ENCODE measurements at regions not wholly inside any gene's neighbourhood (a gene's known extent, or its start where the extent isn't known, plus 50 kb on each side); places are given as distances from the start of the nearest gene placed in this dataset.

DNA sequence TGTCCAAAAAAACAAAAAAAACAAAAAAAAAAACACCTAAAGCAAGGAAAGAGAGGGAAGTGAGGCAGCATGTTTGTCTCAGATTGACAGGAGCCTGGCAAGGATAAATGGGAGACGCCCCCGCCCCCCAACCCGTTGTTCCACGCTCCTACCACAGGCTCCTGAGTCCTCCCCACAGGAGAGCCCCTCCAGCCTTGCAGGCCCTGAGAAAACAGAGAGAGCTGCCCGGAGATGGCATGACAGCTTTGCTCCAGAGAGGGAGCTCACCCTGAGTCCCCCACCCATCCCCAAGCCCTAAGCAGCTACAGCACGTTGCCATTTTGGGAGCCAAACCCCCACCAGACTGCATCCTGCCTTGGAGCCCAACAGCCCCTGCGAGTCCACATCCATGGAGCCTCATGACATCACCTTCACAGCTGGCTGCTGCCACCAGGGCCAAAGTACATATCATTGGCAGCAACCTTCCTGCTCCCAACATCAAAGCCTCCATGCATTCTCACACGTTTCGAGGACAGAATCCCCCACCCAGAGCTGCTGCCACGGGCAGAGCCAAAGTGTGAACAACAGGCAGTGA is 1283.3 kb downstream of the TYW1 start:
- TF ChIP-seq, protein P1, sequence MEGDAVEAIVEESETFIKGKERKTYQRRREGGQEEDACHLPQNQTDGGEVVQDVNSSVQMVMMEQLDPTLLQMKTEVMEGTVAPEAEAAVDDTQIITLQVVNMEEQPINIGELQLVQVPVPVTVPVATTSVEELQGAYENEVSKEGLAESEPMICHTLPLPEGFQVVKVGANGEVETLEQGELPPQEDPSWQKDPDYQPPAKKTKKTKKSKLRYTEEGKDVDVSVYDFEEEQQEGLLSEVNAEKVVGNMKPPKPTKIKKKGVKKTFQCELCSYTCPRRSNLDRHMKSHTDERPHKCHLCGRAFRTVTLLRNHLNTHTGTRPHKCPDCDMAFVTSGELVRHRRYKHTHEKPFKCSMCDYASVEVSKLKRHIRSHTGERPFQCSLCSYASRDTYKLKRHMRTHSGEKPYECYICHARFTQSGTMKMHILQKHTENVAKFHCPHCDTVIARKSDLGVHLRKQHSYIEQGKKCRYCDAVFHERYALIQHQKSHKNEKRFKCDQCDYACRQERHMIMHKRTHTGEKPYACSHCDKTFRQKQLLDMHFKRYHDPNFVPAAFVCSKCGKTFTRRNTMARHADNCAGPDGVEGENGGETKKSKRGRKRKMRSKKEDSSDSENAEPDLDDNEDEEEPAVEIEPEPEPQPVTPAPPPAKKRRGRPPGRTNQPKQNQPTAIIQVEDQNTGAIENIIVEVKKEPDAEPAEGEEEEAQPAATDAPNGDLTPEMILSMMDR (IDR thresholded peaks at IDR 0.05; ENCODE audit: control extremely low read depth in 1 of 3, insufficient read depth in 1 of 3, low read depth in 1 of 3, low read length in 3 of 3): no peak
- TF ChIP-seq BACH1 (IDR thresholded peaks at IDR 0.05; ENCODE audit: low read length): no peak
- no peak for TF ChIP-seq EGR1 (IDR thresholded peaks at IDR 0.05; ENCODE audit: borderline replicate concordance, low read depth, low read length)
- no peak for TF ChIP-seq RAD21 (IDR thresholded peaks at IDR 0.05 in 1 of 2, conservative IDR thresholded peaks at IDR 0.05 in 1 of 2; ENCODE audit: low read depth in 2 of 2, low read length in 2 of 2)
- no peak for TF ChIP-seq EP300 (IDR thresholded peaks at IDR 0.05; ENCODE audit: borderline replicate concordance in 1 of 2, low read depth in 2 of 2, low read length in 2 of 2)
- no peak for TF ChIP-seq RFX5 (IDR thresholded peaks at IDR 0.05; ENCODE audit: borderline replicate concordance, low read depth, low read length)
- TF ChIP-seq KDM1A (IDR thresholded peaks at IDR 0.05; ENCODE audit: borderline replicate concordance, low read length): no peak

All from H1 (cell line).